ENCODE measurements at regions not wholly inside any gene's neighbourhood (a gene's known extent, or its start where the extent isn't known, plus 50 kb on each side); places are given as distances from the start of the nearest gene placed in this dataset.
A peak's percentile ranks its signal among the peaks of the same experiment; 100 is the strongest.

- no peak for DNase-seq (ENCODE audit: low read depth in 3 of 3, low spot score in 1 of 3)
These were observed 174.9 kb downstream of the QDPR start for GRCh38 chr4:17336986-17337385.

GRCh38 chr4:17336524-17336961, 175.3 kb downstream of the QDPR start:
- DNase-seq (ENCODE audit: low read depth in 3 of 3, low spot score in 1 of 3) = peak; percentile 38 to 60 (median 52)

- DNase-seq (ENCODE audit: low read depth in 3 of 3, low spot score in 1 of 3) = no peak
These were observed 175.8 kb downstream of the QDPR start for GRCh38 chr4:17336069-17336468.

- no peak for DNase-seq (ENCODE audit: low read depth in 3 of 3, low spot score in 1 of 3)
These were observed 176.5 kb downstream of the QDPR start for GRCh38 chr4:17335371-17335770.

GRCh38 chr4:17332478-17332877, 179.4 kb downstream of the QDPR start:
- no peak for DNase-seq (ENCODE audit: low read depth in 3 of 3, low spot score in 1 of 3)

- DNase-seq (ENCODE audit: low read depth in 3 of 3, low spot score in 1 of 3) = no peak
These were observed 182.8 kb downstream of the QDPR start for GRCh38 chr4:17329046-17329445.

- DNase-seq (ENCODE audit: low read depth in 3 of 3, low spot score in 1 of 3) = no peak
These were observed 183.6 kb downstream of the QDPR start for GRCh38 chr4:17328141-17328815.

GRCh38 chr4:17327591-17327990, 184.3 kb downstream of the QDPR start:
- no peak for DNase-seq (ENCODE audit: low read depth in 3 of 3, low spot score in 1 of 3)

- DNase-seq (ENCODE audit: low read depth in 3 of 3, low spot score in 1 of 3) = no peak
These were observed 185.1 kb downstream of the QDPR start for GRCh38 chr4:17326756-17327155.

GRCh38 chr4:17325098-17325497, 186.8 kb downstream of the QDPR start:
- DNase-seq (ENCODE audit: low read depth in 3 of 3, low spot score in 1 of 3) = no peak

GRCh38 chr4:17324386-17324830, 187.5 kb downstream of the QDPR start:
- DNase-seq (ENCODE audit: low read depth in 3 of 3, low spot score in 1 of 3) = peak in 1 of 3 donors; percentile 25

GRCh38 chr4:17323554-17324385, 188.1 kb downstream of the QDPR start:
- DNase-seq (ENCODE audit: low read depth in 3 of 3, low spot score in 1 of 3) = no peak

- DNase-seq (ENCODE audit: low read depth in 3 of 3, low spot score in 1 of 3) = no peak
These were observed 189.4 kb downstream of the QDPR start for GRCh38 chr4:17322514-17322913.

- no peak for DNase-seq (ENCODE audit: low read depth in 3 of 3, low spot score in 1 of 3)
These were observed 191.8 kb downstream of the QDPR start for GRCh38 chr4:17320046-17320445.

- DNase-seq (ENCODE audit: low read depth in 3 of 3, low spot score in 1 of 3) = no peak
These were observed 194.4 kb downstream of the QDPR start for GRCh38 chr4:17317526-17317925.

- no peak for DNase-seq (ENCODE audit: low read depth in 3 of 3, low spot score in 1 of 3)
These were observed 195.3 kb downstream of the QDPR start for GRCh38 chr4:17316566-17316965.

- no peak for DNase-seq (ENCODE audit: low read depth in 3 of 3, low spot score in 1 of 3)
These were observed 196.4 kb downstream of the QDPR start for GRCh38 chr4:17315459-17315858.

- DNase-seq (ENCODE audit: low read depth in 3 of 3, low spot score in 1 of 3) = no peak
These were observed 198.7 kb downstream of the QDPR start for GRCh38 chr4:17313194-17313593.

GRCh38 chr4:17310269-17310652, 201.6 kb downstream of the QDPR start:
- no peak for DNase-seq (ENCODE audit: low read depth in 3 of 3, low spot score in 1 of 3)

- DNase-seq (ENCODE audit: low read depth in 3 of 3, low spot score in 1 of 3) = no peak
These were observed 202.2 kb downstream of the QDPR start for GRCh38 chr4:17309567-17310268.

GRCh38 chr4:17301869-17302268, 210.0 kb downstream of the QDPR start:
- no peak for DNase-seq (ENCODE audit: low read depth in 3 of 3, low spot score in 1 of 3)

GRCh38 chr4:17301266-17301665, 210.6 kb downstream of the QDPR start:
- no peak for DNase-seq (ENCODE audit: low read depth in 3 of 3, low spot score in 1 of 3)

Data from stimulated activated CD4-positive, alpha-beta T cell treated with anti-CD3 and anti-CD28 coated beads, TNF-alpha, amount 100 ng/mL, for 1 hour (primary cell).